Uterus (tissue), 3 donors: ENCODE measurements at regions not wholly inside any gene's neighbourhood (a gene's known extent, or its start where the extent isn't known, plus 50 kb on each side); places are given as distances from the start of the nearest gene placed in this dataset.

Experiments
- DNase-seq, 2 donors: peaks; one replicate each; pipeline ENCODE4 v3.0.0-alpha.2; 2019 to 2020
- H3K27ac ChIP-seq, 2 donors: fragments of 200-600 bp; sonication (generic); 1 replicate in 1 of 2; 2 replicates in 1 of 2; pipeline ENCODE4 v1.5.1; 2016 to 2018
- H3K27me3 ChIP-seq, 2 donors: fragments of 200-600 bp; sonication (generic); one replicate each; pipeline ENCODE4 v1.5.1; 2018 to 2019; ENCODE audit warnings: control low read depth in 1 of 2
- H3K36me3 ChIP-seq, 2 donors: fragments of 200-600 bp; sonication (generic); one replicate each; pipeline ENCODE4 v1.5.1; 2019; ENCODE audit warnings: control low read depth in 1 of 2
- H3K4me1 ChIP-seq, 2 donors: fragments of 200-600 bp; sonication (generic); one replicate each; pipeline ENCODE4 v1.5.1; 2018 to 2019; ENCODE audit warnings: control low read depth in 1 of 2
- H3K4me3 ChIP-seq, 2 donors: fragments of 200-600 bp; sonication (generic); 1 replicate in 1 of 2; 2 replicates in 1 of 2; pipeline ENCODE4 v1.5.1; 2018 to 2019; ENCODE audit warnings: mild to moderate bottlenecking in 1 of 2
- H3K9me3 ChIP-seq, 2 donors: fragments of 200-600 bp; sonication (generic); one replicate each; pipeline ENCODE4 v1.5.1; 2019; ENCODE audit warnings: control low read depth in 1 of 2
- POLR2A ChIP-seq, 2 donors: fragments of 450-650 bp; IDR thresholded peaks; one replicate each; pipeline ENCODE4 v1.6.1; 2016; ENCODE audit warnings: antibody characterized with exemption in 2 of 2, mild to moderate bottlenecking in 1 of 2, moderate library complexity in 1 of 2
- intact Hi-C: fragments of 100-400 bp; cut with DNase I; formaldehyde crosslinking; loops from one replicate; pipeline ENCODE4 v1.15.1; 2023; ENCODE audit warnings: low total_unique reads
- TF ChIP-seq, protein P1 (sequence below), 4 experiments: fragments of 200-600 bp in 2 of 4; fragments of 450-650 bp in 2 of 4; sonication (generic) in 2 of 4; IDR thresholded peaks; one replicate each; pipeline ENCODE4 v1.5.1; 2016 to 2019; ENCODE audit warnings: antibody characterized with exemption in 4 of 4, mild to moderate bottlenecking in 2 of 4, moderate library complexity in 1 of 4
- donor health status: DM: yes; HTN: yes; CAD: no.

DNA sequence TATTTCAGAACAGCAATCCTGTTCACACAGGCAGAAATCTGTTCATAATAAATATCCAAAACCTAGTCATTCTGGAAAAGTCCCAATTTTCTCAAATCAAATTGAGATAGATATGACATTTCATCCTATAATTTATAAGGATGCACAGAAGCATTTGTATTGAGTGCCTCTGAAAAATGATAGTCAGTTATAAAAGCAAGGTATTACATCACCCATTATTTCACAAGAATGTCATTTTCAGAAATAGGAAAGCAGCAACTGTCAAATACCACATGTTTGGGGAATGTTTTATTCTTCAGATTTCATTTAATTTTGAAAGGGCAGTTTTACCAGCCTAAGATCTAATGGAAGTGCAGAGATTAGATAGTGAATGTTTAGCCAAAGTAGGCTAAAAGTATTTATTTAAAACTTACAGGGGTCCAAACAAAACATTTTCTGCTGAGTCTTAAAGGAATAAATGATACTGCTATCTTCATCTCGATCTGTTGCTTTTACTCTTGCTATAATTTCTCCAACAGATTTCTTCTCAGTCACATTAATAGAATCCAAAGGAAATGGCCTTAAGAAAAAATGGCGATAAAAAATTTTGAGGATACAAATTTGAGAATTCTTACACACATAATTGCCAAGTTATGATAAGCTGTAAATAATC lies 185.8 kb downstream of the HGF start:
- H3K9me3 ChIP-seq, result no peaks in the 10 kb centered on the region
- no peak overlapping the region for H3K4me3 ChIP-seq
- H3K27ac ChIP-seq, result no peak overlapping the region
- TF ChIP-seq, protein P1, sequence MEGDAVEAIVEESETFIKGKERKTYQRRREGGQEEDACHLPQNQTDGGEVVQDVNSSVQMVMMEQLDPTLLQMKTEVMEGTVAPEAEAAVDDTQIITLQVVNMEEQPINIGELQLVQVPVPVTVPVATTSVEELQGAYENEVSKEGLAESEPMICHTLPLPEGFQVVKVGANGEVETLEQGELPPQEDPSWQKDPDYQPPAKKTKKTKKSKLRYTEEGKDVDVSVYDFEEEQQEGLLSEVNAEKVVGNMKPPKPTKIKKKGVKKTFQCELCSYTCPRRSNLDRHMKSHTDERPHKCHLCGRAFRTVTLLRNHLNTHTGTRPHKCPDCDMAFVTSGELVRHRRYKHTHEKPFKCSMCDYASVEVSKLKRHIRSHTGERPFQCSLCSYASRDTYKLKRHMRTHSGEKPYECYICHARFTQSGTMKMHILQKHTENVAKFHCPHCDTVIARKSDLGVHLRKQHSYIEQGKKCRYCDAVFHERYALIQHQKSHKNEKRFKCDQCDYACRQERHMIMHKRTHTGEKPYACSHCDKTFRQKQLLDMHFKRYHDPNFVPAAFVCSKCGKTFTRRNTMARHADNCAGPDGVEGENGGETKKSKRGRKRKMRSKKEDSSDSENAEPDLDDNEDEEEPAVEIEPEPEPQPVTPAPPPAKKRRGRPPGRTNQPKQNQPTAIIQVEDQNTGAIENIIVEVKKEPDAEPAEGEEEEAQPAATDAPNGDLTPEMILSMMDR (IDR thresholded peaks at IDR 0.05), result no peak
- TF ChIP-seq POLR2A (IDR thresholded peaks at IDR 0.05), result no peak
- no peaks in the 10 kb centered on the region for H3K4me1 ChIP-seq
- DNase-seq, result no peak
- H3K27me3 ChIP-seq, result no peaks in the 10 kb centered on the region
- intact Hi-C loops, result no loop called here
- no peaks in the 10 kb centered on the region for H3K36me3 ChIP-seq

DNA sequence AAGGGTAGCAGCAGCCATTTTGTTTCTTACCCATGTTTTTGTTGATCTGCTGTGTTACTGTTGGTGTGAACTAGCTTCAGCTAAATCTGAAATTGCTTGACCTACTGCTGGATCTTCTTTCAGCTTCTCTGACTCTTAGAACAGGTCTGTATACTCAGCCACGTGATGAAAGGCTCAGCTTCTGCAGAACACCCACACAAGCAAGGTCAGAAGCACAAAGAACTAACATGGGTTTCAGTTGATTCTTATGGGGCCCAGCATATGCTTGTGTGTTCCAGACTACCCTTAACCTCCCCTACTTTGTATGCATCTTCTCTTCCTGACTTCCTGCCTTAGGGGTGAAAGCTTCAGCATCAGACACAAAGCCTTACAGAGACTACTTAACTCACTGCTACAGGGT lies 186.8 kb downstream of the HGF start:
- H3K27me3 ChIP-seq, result no peaks in the 10 kb centered on the region
- no peak for DNase-seq
- TF ChIP-seq POLR2A (IDR thresholded peaks at IDR 0.05), result no peak
- TF ChIP-seq, protein P1 (IDR thresholded peaks at IDR 0.05), result no peak
- no peak overlapping the region for H3K27ac ChIP-seq
- no peak overlapping the region for H3K4me3 ChIP-seq
- intact Hi-C loops, result no loop called here
- H3K36me3 ChIP-seq, result no peaks in the 10 kb centered on the region
- no peaks in the 10 kb centered on the region for H3K9me3 ChIP-seq
- no peaks in the 10 kb centered on the region for H3K4me1 ChIP-seq

DNA sequence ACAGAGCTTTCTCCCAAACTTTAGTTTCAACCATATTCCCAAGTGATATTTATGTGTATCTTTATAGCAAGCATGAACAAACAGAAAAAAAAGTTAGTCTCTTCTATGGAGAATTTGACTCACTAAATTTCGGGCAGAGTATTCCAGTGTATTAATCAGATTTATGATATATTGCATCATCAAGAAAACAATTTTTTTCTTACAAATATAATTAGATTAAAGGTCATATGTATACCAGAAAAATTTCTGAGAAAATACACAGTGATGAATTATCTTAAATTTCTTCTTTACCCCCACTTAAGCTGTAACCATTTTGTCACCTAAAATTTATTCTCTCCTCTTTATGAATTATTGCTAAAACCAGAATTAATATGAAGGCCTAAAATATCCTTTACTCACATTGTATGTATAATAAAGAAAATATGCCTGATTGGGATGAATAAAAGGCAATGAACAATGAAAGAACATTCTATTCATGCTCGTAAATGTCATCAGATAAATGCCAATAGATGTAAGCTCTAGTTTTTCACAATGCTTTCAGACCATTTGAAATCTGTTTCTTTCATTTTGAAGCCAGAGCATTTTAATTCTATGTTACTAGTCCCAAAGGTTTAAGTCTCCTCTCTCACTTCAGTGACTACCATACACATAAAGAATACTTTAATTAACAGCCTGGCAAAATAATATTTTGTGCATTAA lies 192.1 kb downstream of the HGF start:
- H3K36me3 ChIP-seq, result no peaks in the 10 kb centered on the region
- H3K27ac ChIP-seq, result no peak overlapping the region
- no peak for DNase-seq
- no peaks in the 10 kb centered on the region for H3K27me3 ChIP-seq
- no peak overlapping the region for H3K4me3 ChIP-seq
- no peaks in the 10 kb centered on the region for H3K4me1 ChIP-seq
- intact Hi-C loops, result no loop called here
- TF ChIP-seq POLR2A (IDR thresholded peaks at IDR 0.05), result no peak
- TF ChIP-seq, protein P1 (IDR thresholded peaks at IDR 0.05), result no peak
- no peaks in the 10 kb centered on the region for H3K9me3 ChIP-seq

DNA sequence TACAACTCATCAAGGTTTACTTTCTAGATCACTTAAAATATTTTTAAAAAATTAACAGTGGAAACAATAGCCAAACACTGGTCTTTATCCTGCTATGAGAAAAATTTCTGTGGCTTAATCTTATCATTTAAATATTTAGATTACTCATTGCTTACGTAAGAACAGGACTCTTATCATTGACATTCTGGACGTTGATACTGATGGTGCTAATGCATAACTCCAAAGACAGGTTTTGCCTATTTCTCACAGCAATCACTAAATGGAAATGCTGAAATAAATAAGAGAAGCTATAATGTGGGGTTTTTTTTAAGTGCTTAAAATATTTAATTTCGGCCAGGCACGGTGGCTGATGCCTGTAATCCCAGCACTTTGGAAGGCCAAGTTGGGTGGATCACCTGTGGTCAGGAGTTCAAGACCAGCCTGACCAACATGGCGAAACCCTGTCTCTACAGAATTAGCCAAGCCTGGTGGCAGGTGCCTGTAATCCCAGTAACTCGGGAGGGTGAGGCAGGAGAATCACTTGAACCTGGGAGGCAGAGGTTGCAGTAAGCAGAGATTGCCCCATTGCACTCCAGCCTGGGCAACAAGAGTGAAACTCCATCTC lies 195.0 kb downstream of the HGF start:
- intact Hi-C loops, result no loop called here

More for the DNA sequence above, 195.0 kb downstream of the HGF start:
- Histone ChIP-seq H3K4me3 (no peak overlapping the region), H3K36me3 (no peaks in the 10 kb centered on the region), H3K9me3 (no peaks in the 10 kb centered on the region), H3K27ac (no peak overlapping the region), H3K27me3 (no peaks in the 10 kb centered on the region), H3K4me1 (no peaks in the 10 kb centered on the region)
- TF ChIP-seq POLR2A (IDR thresholded peaks at IDR 0.05), result no peak
- TF ChIP-seq, protein P1 (IDR thresholded peaks at IDR 0.05), result no peak
- no peak for DNase-seq
